ENCODE measurements at regions not wholly inside any gene's neighbourhood (a gene's known extent, or its start where the extent isn't known, plus 50 kb on each side); places are given as distances from the start of the nearest gene placed in this dataset.

GRCh38 chr4:14650127-14650526, 352.2 kb upstream of the CPEB2 start:
- TF ChIP-seq CTCF (IDR thresholded peaks at IDR 0.05; ENCODE audit: low read length) = no peak
- TF ChIP-seq EZH2phosphoT487 (IDR thresholded peaks at IDR 0.05; ENCODE audit: low read length) = no peak

Measured in MM.1S (cell line).